ENCODE measurements at regions not wholly inside any gene's neighbourhood (a gene's known extent, or its start where the extent isn't known, plus 50 kb on each side); places are given as distances from the start of the nearest gene placed in this dataset.
A peak's percentile ranks its signal among the peaks of the same experiment; 100 is the strongest.

GRCh38 chr1:204736836-204737235 is 51.3 kb upstream of the LRRN2 start:
- no peak for DNase-seq (ENCODE audit: low read depth)

GRCh38 chr1:204738506-204738905 is 53.0 kb upstream of the LRRN2 start:
- no peak for DNase-seq (ENCODE audit: low read depth)

- DNase-seq (ENCODE audit: low read depth), result no peak
Observed at GRCh38 chr1:204740354-204740753, 54.8 kb upstream of the LRRN2 start.

- DNase-seq (ENCODE audit: low read depth), result no peak
Observed at GRCh38 chr1:204741440-204741839, 55.9 kb upstream of the LRRN2 start.

GRCh38 chr1:204742676-204743251 is 57.2 kb upstream of the LRRN2 start:
- DNase-seq (ENCODE audit: low read depth), result no peak

GRCh38 chr1:204744107-204744779 is 58.7 kb upstream of the LRRN2 start:
- DNase-seq (ENCODE audit: low read depth), result no peak

- DNase-seq (ENCODE audit: low read depth), result no peak
Observed at GRCh38 chr1:204746838-204747442, 61.4 kb upstream of the LRRN2 start.

- no peak for DNase-seq (ENCODE audit: low read depth)
Observed at GRCh38 chr1:204751480-204751879, 65.9 kb upstream of the LRRN2 start.

GRCh38 chr1:204751883-204752687 is 66.5 kb upstream of the LRRN2 start:
- DNase-seq (ENCODE audit: low read depth), result no peak

GRCh38 chr1:204752688-204753040 is 67.1 kb upstream of the LRRN2 start:
- DNase-seq (ENCODE audit: low read depth), result no peak

- DNase-seq (ENCODE audit: low read depth), result no peak
Observed at GRCh38 chr1:204754821-204755220, 69.3 kb upstream of the LRRN2 start.

GRCh38 chr1:204756349-204756748 is 70.8 kb upstream of the LRRN2 start:
- DNase-seq (ENCODE audit: low read depth), result no peak

GRCh38 chr1:204756811-204757210 is 71.3 kb upstream of the LRRN2 start:
- no peak for DNase-seq (ENCODE audit: low read depth)

GRCh38 chr1:204758601-204759000 is 73.1 kb upstream of the LRRN2 start:
- no peak for DNase-seq (ENCODE audit: low read depth)

GRCh38 chr1:204760350-204760749 is 74.8 kb upstream of the LRRN2 start:
- no peak for DNase-seq (ENCODE audit: low read depth)

GRCh38 chr1:204760757-204761156 is 75.2 kb upstream of the LRRN2 start:
- DNase-seq (ENCODE audit: low read depth), result no peak

GRCh38 chr1:204763773-204764427 is 78.4 kb upstream of the LRRN2 start:
- peak; percentile 13 for DNase-seq (ENCODE audit: low read depth)

- DNase-seq (ENCODE audit: low read depth), result no peak
Observed at GRCh38 chr1:204769997-204770396, 84.5 kb upstream of the LRRN2 start.

GRCh38 chr1:204771358-204771757 is 85.8 kb upstream of the LRRN2 start:
- DNase-seq (ENCODE audit: low read depth), result no peak

- DNase-seq (ENCODE audit: low read depth), result no peak
Observed at GRCh38 chr1:204773246-204773645, 87.7 kb upstream of the LRRN2 start.

GRCh38 chr1:204775546-204775945 is 90.0 kb upstream of the LRRN2 start:
- no peak for DNase-seq (ENCODE audit: low read depth)

GRCh38 chr1:204777591-204777990 is 92.1 kb upstream of the LRRN2 start:
- DNase-seq (ENCODE audit: low read depth), result no peak
